Dermis microvascular lymphatic vessel endothelial cell (primary cell): ENCODE measurements at regions not wholly inside any gene's neighbourhood (a gene's known extent, or its start where the extent isn't known, plus 50 kb on each side); places are given as distances from the start of the nearest gene placed in this dataset.

Experiments
- DNase-seq, 2 donors: peaks; one replicate each; pipeline versions ENCODE4 v3.0.0 to v3.0.0-alpha.2; 2010; ENCODE audit warnings: low read depth in 2 of 2

DNA sequence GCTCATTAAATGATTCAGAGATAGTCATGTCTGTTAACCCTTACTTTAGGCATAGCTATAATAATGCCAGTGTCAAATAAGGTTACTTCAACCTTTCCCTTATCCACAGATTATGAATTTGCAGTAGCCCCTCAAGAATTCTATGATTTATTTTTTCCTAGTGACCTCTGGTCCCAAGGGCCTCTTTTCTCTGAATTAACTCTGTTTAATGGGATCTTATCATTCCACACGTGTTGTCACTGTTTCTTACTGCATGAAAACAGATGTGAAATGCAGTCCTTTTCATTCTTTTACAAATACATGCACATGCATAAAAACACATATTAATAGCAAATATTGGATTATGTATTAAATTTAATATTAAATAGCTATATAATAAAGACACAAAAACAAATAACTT lies 667.7 kb upstream of the FOXG1 start:
- DNase-seq = no peak

- DNase-seq = no peak
These were observed 664.6 kb upstream of the FOXG1 start for GRCh38 chr14:28102001-28102400.

DNA sequence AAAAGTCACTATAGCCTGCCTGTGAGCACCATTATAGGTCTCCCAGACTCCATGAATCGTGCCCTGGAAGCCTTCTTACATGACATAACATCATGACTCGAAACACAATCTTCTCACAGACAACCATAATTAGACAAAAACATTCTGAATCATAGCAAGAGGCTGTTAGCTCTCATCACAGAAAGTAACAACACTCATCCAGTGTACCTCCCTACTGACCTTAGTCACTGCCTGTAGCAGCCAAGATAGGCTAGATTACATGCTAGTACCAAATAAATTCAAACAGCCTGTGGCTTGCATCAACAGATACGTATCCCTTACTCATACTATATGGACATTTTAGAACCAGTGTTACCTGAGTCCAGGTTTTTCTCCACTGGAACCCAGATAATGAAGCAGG lies 663.8 kb upstream of the FOXG1 start:
- no peak for DNase-seq

- no peak for DNase-seq
These were observed 653.3 kb upstream of the FOXG1 start for GRCh38 chr14:28113311-28113710.

- DNase-seq = no peak
These were observed 649.9 kb upstream of the FOXG1 start for GRCh38 chr14:28116716-28117115.

DNA sequence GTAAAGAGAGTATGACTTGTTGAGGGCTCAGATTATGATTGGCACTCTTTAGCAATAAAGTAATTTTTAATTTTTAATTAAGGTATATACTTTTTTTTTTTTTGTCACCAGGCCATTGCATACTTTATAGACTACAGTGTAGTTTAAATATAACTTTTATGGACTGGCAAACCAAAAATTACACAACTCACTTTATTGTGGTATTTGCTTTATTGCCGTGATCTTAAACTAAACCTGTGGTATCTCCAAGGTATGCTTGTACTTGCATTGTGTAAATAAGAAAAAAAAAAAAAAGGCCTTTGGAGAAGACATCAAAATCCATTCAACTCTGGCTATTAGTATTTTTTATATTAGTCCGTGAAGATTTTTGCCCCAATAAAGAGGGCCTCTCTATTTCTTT lies 646.7 kb upstream of the FOXG1 start:
- DNase-seq = no peak

GRCh38 chr14:28120391-28120790 lies 646.2 kb upstream of the FOXG1 start:
- no peak for DNase-seq

DNA sequence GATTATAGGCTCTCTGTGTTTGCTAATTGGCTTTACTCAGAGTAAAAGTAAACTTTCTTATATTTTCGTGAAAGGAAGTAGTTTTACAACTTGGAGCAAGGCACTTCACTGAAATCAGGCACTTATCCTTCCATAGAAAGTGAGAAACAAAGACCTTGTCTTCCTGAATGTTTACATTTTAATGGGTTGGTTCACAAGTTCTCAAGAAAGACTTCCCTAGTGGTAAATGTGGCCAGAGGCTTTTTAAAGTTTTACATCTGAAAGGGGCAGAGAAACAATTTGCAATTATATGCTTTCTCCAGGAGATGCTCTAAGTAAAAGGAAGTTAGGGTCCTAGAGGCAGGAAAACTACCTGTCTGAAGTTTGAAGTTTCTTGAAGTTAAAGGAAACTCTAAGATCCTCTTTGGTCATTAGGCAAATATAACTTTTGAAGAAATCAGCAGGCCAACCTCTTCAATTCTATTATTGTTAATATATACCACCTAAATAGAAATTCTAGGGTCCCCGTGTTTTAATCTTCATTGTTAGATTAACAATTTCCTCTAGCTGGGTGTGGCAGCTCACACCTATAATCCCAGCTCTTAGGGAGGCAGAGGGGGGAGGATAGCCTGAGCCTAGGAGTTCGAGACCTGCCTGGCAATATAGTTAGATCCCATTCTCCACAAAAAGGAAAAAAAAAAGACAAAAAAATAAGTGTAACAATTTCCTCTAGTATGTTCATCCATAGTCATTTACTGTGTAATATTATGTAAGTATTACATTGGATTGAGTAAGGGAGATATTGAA lies 644.9 kb upstream of the FOXG1 start:
- DNase-seq = no peak

- no peak for DNase-seq
These were observed 635.8 kb upstream of the FOXG1 start for GRCh38 chr14:28130610-28131284.

- DNase-seq = no peak
These were observed 628.2 kb upstream of the FOXG1 start for GRCh38 chr14:28138341-28138740.

DNA sequence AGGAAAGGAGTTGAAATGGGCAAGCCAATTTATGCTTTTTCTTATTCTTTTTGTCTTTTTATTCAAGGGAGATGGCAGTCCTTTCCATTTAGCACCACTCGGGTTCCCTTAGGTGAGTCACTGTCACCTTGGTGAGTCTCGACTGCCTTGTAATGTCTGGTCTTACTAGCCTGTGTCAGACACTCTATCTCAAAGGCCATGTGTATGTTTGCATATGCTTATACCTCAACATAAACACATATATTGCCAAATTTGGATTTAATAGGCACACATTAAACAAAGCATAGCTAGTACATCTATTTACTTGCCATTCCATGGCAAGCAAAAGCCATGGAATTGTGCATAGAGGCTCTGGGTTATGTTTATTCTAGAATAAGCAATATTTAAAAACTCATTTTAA lies 624.9 kb upstream of the FOXG1 start:
- no peak for DNase-seq

DNA sequence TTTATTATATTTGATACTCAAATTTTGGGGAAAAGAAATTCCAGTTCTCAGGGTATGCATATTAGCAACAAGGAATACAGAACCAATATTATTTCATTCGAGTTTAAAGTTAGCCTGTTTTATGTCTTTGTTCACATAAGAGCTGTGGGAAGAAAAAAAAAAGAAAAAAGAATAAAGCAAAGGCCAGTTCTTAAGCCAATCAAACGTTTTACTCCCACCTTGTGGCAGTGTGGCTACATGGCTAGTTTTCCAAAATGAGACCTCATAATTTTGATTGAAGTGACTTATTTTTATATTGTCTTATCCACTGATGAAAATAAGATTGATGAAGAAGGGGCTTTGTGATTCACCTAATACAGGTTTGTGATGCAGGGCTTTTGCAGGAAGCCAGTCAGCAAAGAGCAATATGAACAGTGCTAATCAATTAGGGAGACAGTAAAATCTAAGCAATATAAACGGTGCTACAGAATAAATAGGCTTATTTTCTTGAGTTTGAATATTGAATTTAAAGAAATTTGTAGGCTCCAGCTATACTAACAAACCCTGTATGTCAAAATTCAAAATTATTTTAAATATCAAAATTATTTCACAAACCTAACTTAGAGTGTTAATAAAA lies 624.1 kb upstream of the FOXG1 start:
- DNase-seq = no peak

DNA sequence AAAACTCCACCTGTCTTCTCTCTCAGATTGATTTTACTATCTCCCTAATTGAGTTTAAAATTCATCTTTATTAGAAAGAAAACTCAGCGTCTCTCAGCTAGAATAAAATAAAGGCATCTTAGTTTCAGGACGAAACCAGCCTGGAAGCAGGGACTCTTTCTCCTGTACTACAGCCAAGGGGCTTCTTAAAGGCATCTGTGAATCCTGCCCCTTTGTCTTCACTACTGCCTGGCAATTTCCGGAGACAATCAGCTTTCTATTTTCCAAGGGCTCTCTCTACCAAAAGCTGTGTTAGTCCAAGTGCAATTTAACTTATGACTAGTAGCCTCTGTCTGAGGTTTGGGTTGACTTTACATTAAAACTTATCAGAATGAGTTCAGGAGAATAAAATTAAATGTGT lies 623.3 kb upstream of the FOXG1 start:
- DNase-seq = no peak

DNA sequence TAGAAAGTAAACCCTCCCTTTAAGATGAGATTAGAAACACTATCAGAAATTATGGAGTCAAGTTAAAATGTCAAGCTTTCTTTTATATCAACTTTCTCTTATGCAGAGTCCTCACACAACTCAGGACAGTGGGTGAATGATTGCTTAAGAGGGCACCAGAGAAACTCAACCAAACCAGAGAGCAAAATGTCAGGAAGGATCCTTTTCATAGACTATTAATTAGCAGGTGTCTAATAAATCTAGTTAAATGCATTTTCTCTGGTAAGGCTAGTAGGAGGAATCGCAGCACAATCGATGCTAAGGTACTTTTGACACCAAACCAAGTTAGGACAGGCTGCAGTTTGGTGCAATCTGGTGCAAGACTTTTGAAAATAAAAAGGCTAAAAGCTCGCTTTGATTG lies 614.7 kb upstream of the FOXG1 start:
- no peak for DNase-seq

DNA sequence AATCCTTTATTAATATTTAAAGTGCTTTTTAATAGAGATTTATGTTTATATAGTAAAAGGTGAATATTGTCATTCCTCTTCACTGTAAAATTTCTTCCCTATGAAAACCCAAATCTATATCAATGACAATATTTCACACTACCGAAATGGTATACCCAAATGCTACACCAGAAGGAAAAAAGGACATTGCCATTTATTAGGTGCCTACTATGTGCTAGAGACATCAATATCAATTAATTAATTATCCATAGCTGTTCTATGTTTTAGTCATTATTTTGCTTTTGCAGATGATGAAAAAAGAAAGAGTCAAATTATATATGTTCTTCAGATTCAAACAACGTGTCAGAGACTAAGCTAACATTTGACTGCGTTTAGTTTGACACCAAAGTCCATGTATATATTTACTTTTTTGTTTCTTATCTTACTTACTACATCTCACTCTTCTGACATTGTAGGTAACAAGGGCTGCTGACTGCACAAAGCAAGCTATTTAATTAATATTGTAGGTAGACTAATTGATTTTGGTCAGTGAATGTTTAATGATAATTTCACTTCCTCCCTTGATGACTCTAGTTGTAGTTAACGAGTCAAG lies 614.0 kb upstream of the FOXG1 start:
- no peak for DNase-seq

- no peak for DNase-seq
These were observed 609.2 kb upstream of the FOXG1 start for GRCh38 chr14:28157289-28157869.

DNA sequence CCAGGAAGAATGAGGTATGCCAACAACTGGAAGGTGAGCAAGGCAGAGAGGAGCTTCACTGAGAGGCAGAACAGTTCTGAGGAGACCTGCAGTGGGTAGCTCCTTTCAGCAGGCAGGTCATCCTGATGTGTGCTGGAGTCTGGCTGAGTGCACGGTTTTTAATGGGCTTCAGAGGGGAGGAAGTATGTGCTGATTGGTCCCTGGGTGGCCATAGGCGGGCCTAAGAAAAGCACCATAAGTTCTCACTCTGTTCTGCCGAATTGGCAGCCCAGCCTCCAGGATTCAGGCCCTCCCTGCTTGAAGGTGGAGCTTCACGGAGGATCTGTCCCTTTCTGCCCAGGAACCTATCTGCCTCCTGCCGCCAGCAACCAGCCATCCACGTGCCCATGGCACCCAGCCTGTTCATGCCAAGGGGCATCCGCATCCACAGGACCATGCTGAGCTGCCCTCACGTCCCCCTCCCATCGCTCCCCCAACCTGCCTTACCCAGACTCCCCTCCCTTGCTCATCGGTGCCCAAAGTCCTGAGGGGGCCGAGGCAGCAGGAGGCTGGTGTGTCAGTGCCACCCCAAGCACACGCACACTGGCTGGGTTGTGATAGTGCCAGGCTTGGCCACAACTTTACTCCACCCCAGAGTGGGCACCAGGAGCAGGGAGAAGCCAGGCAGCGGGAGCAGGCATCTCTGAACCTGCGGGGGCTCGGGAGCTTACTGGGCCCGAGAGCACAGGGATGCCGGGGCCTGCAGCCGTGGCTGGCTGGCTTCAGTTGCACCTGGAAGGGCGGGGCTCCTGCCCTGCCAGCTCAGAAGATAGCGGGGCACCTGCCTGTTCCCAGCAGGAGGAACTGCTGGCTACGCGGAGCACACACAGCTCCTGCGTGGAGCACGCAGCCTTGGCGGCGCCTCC lies 608.4 kb upstream of the FOXG1 start:
- DNase-seq = no peak

- no peak for DNase-seq
These were observed 605.5 kb upstream of the FOXG1 start for GRCh38 chr14:28161040-28161439.

DNA sequence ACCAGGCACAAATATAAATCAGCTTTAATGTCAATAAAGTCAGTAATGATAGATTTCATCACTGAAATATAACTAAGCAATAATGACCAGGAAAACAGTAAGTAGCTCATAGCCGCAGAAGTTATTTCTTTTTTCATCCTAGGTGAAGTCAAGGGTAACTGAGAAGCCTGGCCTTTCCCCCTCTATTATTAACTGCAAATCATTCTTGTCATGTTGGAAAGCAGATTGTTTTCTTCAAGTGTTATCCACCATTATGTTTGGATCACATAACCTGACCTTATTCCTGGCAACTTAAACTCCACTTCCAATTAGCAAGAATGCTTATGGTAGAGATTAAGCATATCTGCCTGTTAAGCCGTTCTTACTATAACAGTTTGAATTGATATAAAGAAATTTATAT lies 603.4 kb upstream of the FOXG1 start:
- no peak for DNase-seq

- DNase-seq = no peak
These were observed 602.7 kb upstream of the FOXG1 start for GRCh38 chr14:28163897-28164296.
